ENCODE measurements at regions not wholly inside any gene's neighbourhood (a gene's known extent, or its start where the extent isn't known, plus 50 kb on each side); places are given as distances from the start of the nearest gene placed in this dataset.

DNA sequence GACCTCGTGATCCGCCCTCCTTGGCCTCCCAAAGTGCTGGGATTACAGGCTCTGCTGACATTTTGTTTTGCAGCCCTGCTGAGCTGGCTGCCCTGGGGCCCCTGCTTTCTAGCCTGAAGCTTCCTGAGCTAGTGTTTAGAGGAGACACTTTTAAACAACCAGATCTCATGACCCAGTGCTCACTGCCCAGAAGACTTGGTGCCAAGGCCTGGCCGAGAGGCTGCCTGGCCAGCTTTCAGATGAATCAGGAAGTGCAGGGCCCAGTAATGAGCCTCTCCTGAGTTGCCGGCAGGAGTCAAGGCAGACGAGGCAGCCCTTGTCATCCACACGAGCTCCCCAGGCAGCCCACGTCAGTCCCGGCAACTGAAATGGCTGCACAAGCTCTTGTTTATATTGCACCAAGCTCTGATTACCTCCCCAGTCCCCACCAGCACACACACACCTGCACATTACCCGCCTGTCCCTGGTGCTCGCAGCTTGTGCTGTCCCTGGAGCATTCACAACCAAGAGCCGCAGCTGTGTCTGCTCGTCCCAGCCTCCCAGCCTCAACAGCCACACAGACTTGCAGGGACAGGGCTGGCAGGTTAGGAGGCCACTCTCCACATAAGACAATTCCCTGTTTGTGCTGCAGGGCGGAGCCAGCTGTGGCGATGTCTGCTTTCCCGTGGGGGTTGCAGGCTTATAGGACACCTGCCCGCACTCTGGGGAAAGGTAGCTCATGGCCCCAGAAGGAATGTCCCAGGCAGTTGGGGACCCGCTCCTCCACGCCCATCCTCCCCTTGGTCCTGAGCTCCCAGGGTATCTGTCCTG is 331.2 kb upstream of the MYT1L start:
- TF ChIP-seq CTCF (conservative IDR thresholded peaks at IDR 0.05 in 1 of 2, IDR thresholded peaks at IDR 0.05 in 1 of 2; ENCODE audit: low read depth in 1 of 2, low read length in 2 of 2), result no peak
- no peak for TF ChIP-seq EZH2 (IDR thresholded peaks at IDR 0.05; ENCODE audit: low read length, missing control alignments)

Data from fibroblast of lung (primary cell).